NB4 (cell line): ENCODE measurements at regions not wholly inside any gene's neighbourhood (a gene's known extent, or its start where the extent isn't known, plus 50 kb on each side); places are given as distances from the start of the nearest gene placed in this dataset.
"Not testable (repeated sequence)": the region's sequence is repeated elsewhere in the genome, so short reads cannot be mapped to it uniquely, and the experiment has no call there.

Experiments used
- DNase-seq: peaks from one replicate; pipeline ENCODE4 v3.0.0; 2010; ENCODE audit warnings: low read depth
- H3K4me3 ChIP-seq: one replicate; pipeline ENCODE4 v1.5.1; 2011; ENCODE audit warnings: mild to moderate bottlenecking, low read depth, low read length, moderate library complexity
- CTCF ChIP-seq: IDR thresholded peaks from one replicate; pipeline ENCODE4 v1.5.1; 2012; ENCODE audit warnings: low read depth, low read length
- MAX ChIP-seq: IDR thresholded peaks from 2 replicates; pipeline ENCODE4 v1.6.1; 2011; ENCODE audit warnings: low read depth, low read length
- MYC ChIP-seq: IDR thresholded peaks from 2 replicates; pipeline ENCODE4 v1.6.1; 2011; ENCODE audit warnings: low read depth, low read length
- POLR2A ChIP-seq: IDR thresholded peaks from 2 replicates; pipeline ENCODE4 v1.6.1; 2011; ENCODE audit warnings: mild to moderate bottlenecking; ENCODE audit not compliant: insufficient read length; ENCODE audit errors: extremely low read depth

GRCh38 chr13:89205856-89206520 is 1534.8 kb downstream of the SLITRK5 start:
- DNase-seq: peak; percentile 4
- no peak overlapping the region for H3K4me3 ChIP-seq
- TF ChIP-seq CTCF (no peak), MAX (no peak), POLR2A (no peak), MYC (no peak)

GRCh38 chr13:89212186-89212585 is 1541.0 kb downstream of the SLITRK5 start:
- no peak for DNase-seq
- TF ChIP-seq MYC (no peak), POLR2A (no peak), CTCF (no peak), MAX (no peak)
- H3K4me3 ChIP-seq: no peak overlapping the region

- TF ChIP-seq MAX: no peak
- TF ChIP-seq POLR2A: no peak
- no peak for TF ChIP-seq CTCF
- TF ChIP-seq MYC: no peak
- H3K4me3 ChIP-seq: no peak overlapping the region
- no peak for DNase-seq
Measured at GRCh38 chr13:89214185-89214584, 1543.0 kb downstream of the SLITRK5 start.

- not testable (repeated sequence) for H3K4me3 ChIP-seq, DNase-seq
Measured at GRCh38 chr13:89215319-89215718, 1544.1 kb downstream of the SLITRK5 start.

GRCh38 chr13:89217813-89218212 is 1546.6 kb downstream of the SLITRK5 start:
- TF ChIP-seq POLR2A: no peak
- no peak for TF ChIP-seq MYC
- TF ChIP-seq MAX: no peak
- TF ChIP-seq CTCF: no peak
- DNase-seq: no peak
- H3K4me3 ChIP-seq: no peak overlapping the region

GRCh38 chr13:89221557-89222158 is 1550.5 kb downstream of the SLITRK5 start:
- no peak for DNase-seq
- no peak overlapping the region for H3K4me3 ChIP-seq
- TF ChIP-seq POLR2A: no peak
- no peak for TF ChIP-seq MAX
- TF ChIP-seq MYC: no peak
- TF ChIP-seq CTCF: no peak
